ENCODE measurements at regions not wholly inside any gene's neighbourhood (a gene's known extent, or its start where the extent isn't known, plus 50 kb on each side); places are given as distances from the start of the nearest gene placed in this dataset.
"Not testable (repeated sequence)": the region's sequence is repeated elsewhere in the genome, so short reads cannot be mapped to it uniquely, and the experiment has no call there.

GRCh38 chr9:89677702-89678395 lies 73.0 kb downstream of the GADD45G start:
- Mint-ChIP-seq H3K27ac (no peak overlapping the region), H3K27me3 (no peaks in the 10 kb centered on the region)
- no peak for DNase-seq

GRCh38 chr9:89678396-89679015 lies 73.7 kb downstream of the GADD45G start:
- no peak for DNase-seq
- H3K27me3 Mint-ChIP-seq: no peaks in the 10 kb centered on the region
- no peaks in the 10 kb centered on the region for H3K9me3 Mint-ChIP-seq
- no peaks in the 10 kb centered on the region for H3K36me3 Mint-ChIP-seq
- H3K4me3 Mint-ChIP-seq: no peak overlapping the region
- ATAC-seq (ENCODE audit: low read depth in 2 of 2): no peak
- H3K27ac Mint-ChIP-seq: no peak overlapping the region
- H3K4me1 Mint-ChIP-seq: peaks cover 4 to 10% (median 6%) of the 10 kb centered on the region in 3 donors

More at GRCh38 chr9:89677702-89678395, 73.0 kb downstream of the GADD45G start:
- Mint-ChIP-seq H3K36me3 (no peaks in the 10 kb centered on the region), H3K4me1 (peaks cover 4 to 10% (median 6%) of the 10 kb centered on the region in 3 donors), H3K4me3 (no peak overlapping the region), H3K9me3 (no peaks in the 10 kb centered on the region)
- no peak for ATAC-seq (ENCODE audit: low read depth in 2 of 2)

GRCh38 chr9:89679016-89679415 lies 74.2 kb downstream of the GADD45G start:
- H3K27ac Mint-ChIP-seq: no peak overlapping the region

GRCh38 chr9:89679581-89679980 lies 74.8 kb downstream of the GADD45G start:
- Mint-ChIP-seq H3K4me3 (no peak overlapping the region), H3K4me1 (peaks cover 4 to 10% (median 6%) of the 10 kb centered on the region in 3 donors), H3K27me3 (no peaks in the 10 kb centered on the region), H3K27ac (no peak overlapping the region), H3K9me3 (no peaks in the 10 kb centered on the region), H3K36me3 (no peaks in the 10 kb centered on the region)
- ATAC-seq (ENCODE audit: low read depth in 2 of 2): no peak
- no peak for DNase-seq

More at GRCh38 chr9:89679016-89679415, 74.2 kb downstream of the GADD45G start:
- Mint-ChIP-seq H3K4me1 (peaks cover 4 to 10% (median 6%) of the 10 kb centered on the region in 3 donors), H3K27me3 (no peaks in the 10 kb centered on the region), H3K36me3 (no peaks in the 10 kb centered on the region), H3K4me3 (no peak overlapping the region), H3K9me3 (no peaks in the 10 kb centered on the region)
- ATAC-seq (ENCODE audit: low read depth in 2 of 2): no peak
- no peak for DNase-seq

- Mint-ChIP-seq H3K27me3 (no peaks in the 10 kb centered on the region), H3K27ac (no peak overlapping the region), H3K4me1 (peaks cover 4 to 10% (median 6%) of the 10 kb centered on the region in 3 donors), H3K36me3 (no peaks in the 10 kb centered on the region), H3K4me3 (no peak overlapping the region), H3K9me3 (no peaks in the 10 kb centered on the region)
- DNase-seq (no peak), ATAC-seq (ENCODE audit: low read depth in 2 of 2) (no peak)
Observed at GRCh38 chr9:89680547-89681467, 76.0 kb downstream of the GADD45G start.

- not testable (repeated sequence) for DNase-seq; H3K36me3 Mint-ChIP-seq; H3K4me1 Mint-ChIP-seq; ATAC-seq (ENCODE audit: low read depth in 2 of 2); H3K27ac Mint-ChIP-seq; H3K9me3 Mint-ChIP-seq; H3K4me3 Mint-ChIP-seq; H3K27me3 Mint-ChIP-seq
Observed at GRCh38 chr9:89681468-89681859, 76.7 kb downstream of the GADD45G start.

- H3K27ac Mint-ChIP-seq: no peak overlapping the region
- peaks cover 0 to 8% (median 7%) of the 10 kb centered on the region in 3 donors for H3K27me3 Mint-ChIP-seq
- H3K36me3 Mint-ChIP-seq: no peaks in the 10 kb centered on the region
- no peaks in the 10 kb centered on the region for H3K9me3 Mint-ChIP-seq
- no peak for DNase-seq
- H3K4me3 Mint-ChIP-seq: no peak overlapping the region
- no peak for ATAC-seq (ENCODE audit: low read depth in 2 of 2)
- peaks cover 6 to 10% (median 8%) of the 10 kb centered on the region in 3 donors for H3K4me1 Mint-ChIP-seq
Observed at GRCh38 chr9:89683626-89684025, 78.8 kb downstream of the GADD45G start.

- no peak for DNase-seq
- H3K36me3 Mint-ChIP-seq: no peaks in the 10 kb centered on the region
- H3K4me1 Mint-ChIP-seq: peaks cover 6 to 10% (median 8%) of the 10 kb centered on the region in 3 donors
- peaks cover 0 to 8% (median 7%) of the 10 kb centered on the region in 3 donors for H3K27me3 Mint-ChIP-seq
- no peak for ATAC-seq (ENCODE audit: low read depth in 2 of 2)
- H3K27ac Mint-ChIP-seq: no peak overlapping the region
- H3K4me3 Mint-ChIP-seq: no peak overlapping the region
- H3K9me3 Mint-ChIP-seq: no peaks in the 10 kb centered on the region
Observed at GRCh38 chr9:89684218-89684617, 79.4 kb downstream of the GADD45G start.

GRCh38 chr9:89684912-89685636 lies 80.3 kb downstream of the GADD45G start:
- no peak for DNase-seq
- Mint-ChIP-seq H3K27me3 (peaks cover 0 to 8% (median 7%) of the 10 kb centered on the region in 3 donors), H3K36me3 (no peaks in the 10 kb centered on the region), H3K27ac (peak overlapping the region in 1 of 6 donors; percentile 9), H3K9me3 (no peaks in the 10 kb centered on the region), H3K4me3 (no peak overlapping the region), H3K4me1 (peaks cover 5 to 8% (median 5%) of the 10 kb centered on the region in 3 donors)
- ATAC-seq (ENCODE audit: low read depth in 2 of 2): no peak

- DNase-seq (no peak), ATAC-seq (ENCODE audit: low read depth in 2 of 2) (no peak)
- Mint-ChIP-seq H3K4me1 (peaks cover 0 to 7% (median 2%) of the 10 kb centered on the region in 3 donors), H3K9me3 (no peaks in the 10 kb centered on the region), H3K27ac (no peak overlapping the region), H3K27me3 (peaks cover 0 to 8% (median 7%) of the 10 kb centered on the region in 3 donors), H3K36me3 (no peaks in the 10 kb centered on the region), H3K4me3 (no peak overlapping the region)
Observed at GRCh38 chr9:89685698-89686097, 80.9 kb downstream of the GADD45G start.

- Mint-ChIP-seq H3K36me3 (no peaks in the 10 kb centered on the region), H3K27ac (no peak overlapping the region), H3K4me3 (no peak overlapping the region), H3K9me3 (no peaks in the 10 kb centered on the region), H3K27me3 (peaks cover 0 to 8% (median 7%) of the 10 kb centered on the region in 3 donors), H3K4me1 (peaks cover 0 to 10% (median 6%) of the 10 kb centered on the region in 3 donors)
- no peak for ATAC-seq (ENCODE audit: low read depth in 2 of 2)
- no peak for DNase-seq
Observed at GRCh38 chr9:89686126-89686525, 81.3 kb downstream of the GADD45G start.

GRCh38 chr9:89686621-89687020 lies 81.8 kb downstream of the GADD45G start:
- Mint-ChIP-seq H3K36me3 (no peaks in the 10 kb centered on the region), H3K27me3 (peaks cover 0 to 8% (median 7%) of the 10 kb centered on the region in 3 donors), H3K4me3 (no peak overlapping the region), H3K27ac (no peak overlapping the region), H3K4me1 (peaks cover 0 to 10% (median 6%) of the 10 kb centered on the region in 3 donors), H3K9me3 (no peaks in the 10 kb centered on the region)
- no peak for ATAC-seq (ENCODE audit: low read depth in 2 of 2)
- no peak for DNase-seq

GRCh38 chr9:89687188-89687587 lies 82.4 kb downstream of the GADD45G start:
- Mint-ChIP-seq H3K4me3 (no peak overlapping the region), H3K4me1 (peaks cover 0 to 10% (median 6%) of the 10 kb centered on the region in 3 donors), H3K9me3 (no peaks in the 10 kb centered on the region), H3K27ac (no peak overlapping the region), H3K36me3 (no peaks in the 10 kb centered on the region), H3K27me3 (peaks cover 0 to 8% (median 7%) of the 10 kb centered on the region in 3 donors)
- no peak for ATAC-seq (ENCODE audit: low read depth in 2 of 2)
- DNase-seq: no peak
